H1 (cell line): ENCODE measurements at regions not wholly inside any gene's neighbourhood (a gene's known extent, or its start where the extent isn't known, plus 50 kb on each side); places are given as distances from the start of the nearest gene placed in this dataset.

Experiments
- CTCF ChIA-PET: fragments of 300-600 bp; sonication (Branson Sonifier 250); formaldehyde crosslinking; loops from one replicate; lab custom pipeline; 2021; ENCODE audit not compliant: partially characterized antibody; lab: Charles Lee
- POLR2A ChIA-PET: fragments of 300-600 bp; sonication (Branson Sonifier 250); formaldehyde crosslinking; loops from one replicate; lab custom pipeline; 2021; ENCODE audit warnings: inconsistent platforms; ENCODE audit not compliant: partially characterized antibody; lab: Charles Lee
- DNase-seq, 2 experiments: peaks; one replicate each; pipeline versions ENCODE4 v3.0.0 to v3.0.0-alpha.2; 2010 to 2022; ENCODE audit warnings: low spot score in 2 of 2, low read depth in 1 of 2, mixed read lengths in 1 of 2
- FAIRE-seq: peaks from 2 replicates; lab custom pipeline; 2011; peaks lifted over from hg19 to GRCh38; lab: Jason Lieb, UNC
- H2AFZ ChIP-seq: 2 replicates; pipeline ENCODE4 v1.8.1; 2012; ENCODE audit warnings: low read length, inconsistent platforms
- H2AK5ac ChIP-seq: 2 replicates; pipeline ENCODE4 v1.6.1; 2013; ENCODE audit warnings: low read depth, low read length
- H2BK120ac ChIP-seq: replicated peaks from 2 replicates; pipeline ENCODE3; 2013; ENCODE audit warnings: low read depth, low read length, inconsistent platforms
- H2BK12ac ChIP-seq: 2 replicates; pipeline ENCODE4 v1.6.1; 2013; ENCODE audit warnings: low read depth, low read length
- H2BK15ac ChIP-seq: 2 replicates; pipeline ENCODE4 v1.6.1; 2013; ENCODE audit warnings: low read length
- H2BK20ac ChIP-seq: 2 replicates; pipeline ENCODE4 v1.6.1; 2013; ENCODE audit warnings: low read length
- H2BK5ac ChIP-seq: 2 replicates; pipeline ENCODE4 v1.6.1; 2013; ENCODE audit warnings: low read depth, low read length
- H3K14ac ChIP-seq: 2 replicates; pipeline ENCODE4 v1.6.1; 2013; ENCODE audit warnings: inconsistent platforms; ENCODE audit not compliant: insufficient read length
- H3K18ac ChIP-seq: 2 replicates; pipeline ENCODE4 v1.6.1; 2013; ENCODE audit warnings: low read length; ENCODE audit errors: extremely low read depth
- H3K23ac ChIP-seq: 2 replicates; pipeline ENCODE4 v1.6.1; 2013; ENCODE audit warnings: inconsistent platforms; ENCODE audit not compliant: insufficient read length
- H3K23me2 ChIP-seq: 2 replicates; pipeline ENCODE4 v1.6.1; 2013; ENCODE audit warnings: low read depth, low read length
- H3K27ac ChIP-seq: 2 replicates; pipeline ENCODE4 v1.6.1; 2011; ENCODE audit warnings: low read depth, low read length, inconsistent platforms
- H3K27me3 ChIP-seq, 4 experiments: replicated peaks in 1 of 4; 1 replicate in 1 of 4; 2 replicates in 3 of 4; pipeline versions ENCODE4 v1.6.1 to v1.8.1; 2011 to 2013; ENCODE audit warnings: low read length in 3 of 4, mild to moderate bottlenecking in 3 of 4, inconsistent platforms in 2 of 4, mixed read lengths in 2 of 4, moderate library complexity in 1 of 4; ENCODE audit not compliant: control insufficient read depth in 3 of 4, insufficient read depth in 3 of 4; ENCODE audit errors: extremely low read depth in 1 of 4
- H3K36me3 ChIP-seq, 4 experiments: 2 replicates each; pipeline versions ENCODE4 v1.6.1 to v1.8.1; 2011 to 2013; ENCODE audit warnings: mild to moderate bottlenecking in 4 of 4, low read length in 3 of 4, moderate library complexity in 2 of 4, control low read depth in 1 of 4, inconsistent platforms in 1 of 4; ENCODE audit not compliant: insufficient read depth in 4 of 4, control insufficient read depth in 2 of 4
- H3K4ac ChIP-seq: replicated peaks from 2 replicates; pipeline ENCODE3; 2013; ENCODE audit warnings: low read length, low read depth, mixed read lengths, inconsistent platforms; ENCODE audit not compliant: insufficient read length
- H3K4me1 ChIP-seq, 4 experiments: replicated peaks in 1 of 4; 1 replicate in 1 of 4; 2 replicates in 3 of 4; pipeline versions ENCODE4 v1.6.1 to v1.8.1; 2011 to 2013; ENCODE audit warnings: low read length in 3 of 4, inconsistent platforms in 2 of 4, mixed read lengths in 1 of 4; ENCODE audit not compliant: insufficient read depth in 4 of 4, control insufficient read depth in 3 of 4
- H3K4me2 ChIP-seq, 2 experiments: 2 replicates each; pipeline versions ENCODE4 v1.6.1 to v1.8.1; 2011 to 2013; ENCODE audit warnings: low read depth in 2 of 2, low read length in 2 of 2, control low read depth in 1 of 2, inconsistent platforms in 1 of 2, mild to moderate bottlenecking in 1 of 2; ENCODE audit not compliant: insufficient read depth in 1 of 2
- H3K4me3 ChIP-seq, 4 experiments: fragments of 200-600, 300-600 bp in 1 of 4; sonication (generic), shearing (Covaris generic), sonication (Bioruptor Twin) in 1 of 4; 2 replicates each; pipeline versions ENCODE4 v1.5.1 to v1.8.1; 2011 to 2016; ENCODE audit warnings: low read length in 4 of 4, low read depth in 3 of 4, control low read depth in 2 of 4, inconsistent platforms in 2 of 4, mild to moderate bottlenecking in 2 of 4, mixed read lengths in 1 of 4, moderate library complexity in 1 of 4; ENCODE audit not compliant: insufficient read depth in 2 of 4; ENCODE audit errors: extremely low read depth in 1 of 4
- H3K56ac ChIP-seq: replicated peaks from 2 replicates; pipeline ENCODE3; 2013; ENCODE audit warnings: low read depth, mild to moderate bottlenecking, mixed read lengths, low read length, inconsistent platforms; ENCODE audit not compliant: insufficient read length
- H3K79me1 ChIP-seq: 2 replicates; pipeline ENCODE4 v1.6.1; 2013; ENCODE audit warnings: low read depth, low read length, control low read depth
- H3K79me2 ChIP-seq, 2 experiments: 2 replicates each; pipeline versions ENCODE4 v1.6.1 to v1.8.1; 2012 to 2013; ENCODE audit warnings: low read length in 2 of 2, mild to moderate bottlenecking in 2 of 2, inconsistent platforms in 1 of 2; ENCODE audit not compliant: insufficient read depth in 2 of 2, control insufficient read depth in 1 of 2
- H3K9ac ChIP-seq, 4 experiments: replicated peaks in 1 of 4; 1 replicate in 1 of 4; 2 replicates in 3 of 4; pipeline versions ENCODE4 v1.6.1 to v1.8.1; 2011 to 2013; ENCODE audit warnings: low read depth in 3 of 4, low read length in 3 of 4, control low read depth in 2 of 4, mild to moderate bottlenecking in 2 of 4, moderate library complexity in 2 of 4, inconsistent platforms in 1 of 4; ENCODE audit errors: extremely low read depth in 1 of 4
- H3K9me3 ChIP-seq, 2 experiments: 2 replicates each; pipeline versions ENCODE4 v1.6.1 to v1.8.1; 2012 to 2013; ENCODE audit warnings: mild to moderate bottlenecking in 2 of 2, moderate library complexity in 2 of 2, control low read depth in 1 of 2, inconsistent platforms in 1 of 2, low read depth in 1 of 2, low read length in 1 of 2, mixed read lengths in 1 of 2; ENCODE audit not compliant: insufficient read depth in 2 of 2
- H4K20me1 ChIP-seq, 2 experiments: replicated peaks in 1 of 2; 2 replicates each; pipeline versions ENCODE3 to v1.8.1; 2011 to 2013; ENCODE audit warnings: inconsistent platforms in 2 of 2, low read length in 2 of 2, mild to moderate bottlenecking in 1 of 2; ENCODE audit not compliant: insufficient read depth in 2 of 2, control insufficient read depth in 1 of 2
- H4K5ac ChIP-seq: 2 replicates; pipeline ENCODE4 v1.6.1; 2013; ENCODE audit warnings: low read length, low read depth, mixed read lengths, inconsistent platforms; ENCODE audit not compliant: insufficient read length
- H4K8ac ChIP-seq: 2 replicates; pipeline ENCODE4 v1.8.0; 2013; ENCODE audit warnings: mild to moderate bottlenecking, moderate library complexity, low read length, inconsistent platforms; ENCODE audit not compliant: insufficient read depth; ENCODE audit errors: extremely low read depth
- H4K91ac ChIP-seq: replicated peaks from 2 replicates; pipeline ENCODE3; 2013; ENCODE audit warnings: low read length, mixed read lengths, inconsistent platforms; ENCODE audit not compliant: insufficient read length
- ATF2 ChIP-seq: IDR thresholded peaks from 2 replicates; pipeline ENCODE4 v1.6.1; 2012; ENCODE audit warnings: low read length, inconsistent platforms
- CHD1 ChIP-seq: IDR thresholded peaks from 2 replicates; pipeline ENCODE4 v1.6.1; 2012; ENCODE audit warnings: low read depth, low read length, improper control_type of control experiment
- EP300 ChIP-seq, 2 experiments: IDR thresholded peaks; 1 replicate in 1 of 2; 2 replicates in 1 of 2; pipeline ENCODE4 v1.6.1; 2011 to 2012; ENCODE audit warnings: low read depth in 2 of 2, low read length in 2 of 2, mild to moderate bottlenecking in 2 of 2, borderline replicate concordance in 1 of 2, inconsistent platforms in 1 of 2, moderate library complexity in 1 of 2
- GTF2F1 ChIP-seq: IDR thresholded peaks from 2 replicates; pipeline ENCODE4 v1.6.1; 2012; ENCODE audit warnings: low read depth, low read length, improper control_type of control experiment, borderline replicate concordance
- HDAC6 ChIP-seq: IDR thresholded peaks from one replicate; pipeline ENCODE4 v1.7.1; 2012; ENCODE audit warnings: low read depth, mild to moderate bottlenecking, inconsistent platforms, low read length, moderate library complexity
- KDM4A ChIP-seq: IDR thresholded peaks from one replicate; pipeline ENCODE4 v1.7.1; 2012; ENCODE audit warnings: low read depth, mild to moderate bottlenecking, moderate library complexity, low read length, inconsistent platforms; ENCODE audit not compliant: severe bottlenecking
- KDM5A ChIP-seq: fragments of 200-600 bp; IDR thresholded peaks from 2 replicates; pipeline ENCODE4 v1.7.1; 2012; ENCODE audit warnings: mild to moderate bottlenecking, low read length, inconsistent platforms, mixed read lengths
- RBBP5 ChIP-seq: IDR thresholded peaks from 2 replicates; pipeline ENCODE4 v1.7.1; 2012; ENCODE audit warnings: low read depth, mild to moderate bottlenecking, inconsistent platforms, low read length, moderate library complexity, borderline replicate concordance
- SIN3A ChIP-seq, 2 experiments: IDR thresholded peaks in 1 of 2; conservative IDR thresholded peaks in 1 of 2; 2 replicates each; pipeline ENCODE4 v1.6.1; 2011 to 2012; ENCODE audit warnings: low read length in 2 of 2, improper control_type of control experiment in 1 of 2, low read depth in 1 of 2, mild to moderate bottlenecking in 1 of 2
- TCF12 ChIP-seq: IDR thresholded peaks from 2 replicates; pipeline ENCODE4 v1.6.1; 2011; ENCODE audit warnings: low read depth, mild to moderate bottlenecking, low read length
- TEAD4 ChIP-seq: IDR thresholded peaks from 2 replicates; pipeline ENCODE4 v1.6.1; 2012; ENCODE audit warnings: low read depth, low read length, inconsistent platforms, mixed read lengths
- WGBS, 2 experiments: shearing (Covaris generic) in 1 of 2; methylation state at CpG; one replicate each; pipeline versions ENCODE4 v1.1.6 to v1.1.7; 2013 to 2015; ENCODE audit warnings: low lambda C conversion rate in 2 of 2, mixed read lengths in 2 of 2, inconsistent platforms in 1 of 2, low coverage in 1 of 2, missing lambda C conversion rate in 1 of 2; ENCODE audit not compliant: insufficient replicate concordance in 2 of 2, insufficient coverage in 1 of 2, insufficient read length in 1 of 2; ENCODE audit errors: extremely low coverage in 1 of 2, missing lambda C conversion rate in 1 of 2; 5-methylcytosine and 5-hydroxymethylcytosine counted together

DNA sequence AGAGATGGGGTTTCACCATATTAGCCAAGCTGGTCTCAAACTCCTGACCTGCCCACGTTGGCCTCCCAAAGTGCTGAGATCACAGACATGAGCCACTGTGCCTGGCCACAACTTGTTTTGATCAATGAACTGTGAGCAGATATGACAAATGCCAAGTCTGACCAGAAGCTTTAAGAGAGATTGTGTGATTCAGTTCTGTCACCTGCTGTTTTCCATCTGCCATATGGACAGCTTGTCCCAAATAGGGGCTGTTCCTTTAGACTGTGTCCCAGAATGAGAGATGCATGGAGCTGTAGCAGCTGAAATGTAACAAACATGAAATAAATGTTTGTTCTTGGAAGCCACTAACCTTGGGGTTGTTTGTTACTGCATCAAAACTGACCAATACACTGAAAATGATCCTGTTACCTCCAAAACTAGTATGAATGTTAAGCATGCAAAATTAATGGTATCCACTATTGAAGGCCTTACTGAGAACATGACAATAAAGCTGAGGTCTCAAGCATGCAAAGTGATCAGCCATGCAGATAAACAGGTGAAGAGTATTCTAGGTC is 65.9 kb upstream of the MED13L start:
- Histone ChIP-seq H4K91ac (no peak overlapping the region), H3K18ac (no peak overlapping the region), H2BK20ac (no peak overlapping the region), H3K79me2 (no peaks in the 10 kb centered on the region), H3K4me2 (no peak overlapping the region), H3K23ac (no peak overlapping the region), H3K4me3 (no peak overlapping the region), H3K56ac (no peak overlapping the region), H2AFZ (no peak overlapping the region), H3K4me1 (peaks cover 0 to 3% (median 2%) of the 10 kb centered on the region in 4 experiments; a peak in 3 of 7 replicates), H2BK120ac (no peak overlapping the region), H3K9me3 (peaks cover 0 to 6% of the 10 kb centered on the region in 2 experiments; a peak in 2 of 4 replicates), H3K23me2 (no peaks in the 10 kb centered on the region), H2BK12ac (no peak overlapping the region), H3K4ac (no peak overlapping the region), H2AK5ac (no peak overlapping the region), H3K79me1 (no peaks in the 10 kb centered on the region), H3K36me3 (no peaks in the 10 kb centered on the region), H3K9ac (no peak overlapping the region), H4K5ac (no peak overlapping the region), H2BK5ac (no peak overlapping the region), H4K20me1 (no peaks in the 10 kb centered on the region), H3K27ac (no peak overlapping the region), H4K8ac (no peak overlapping the region), H3K27me3 (no peaks in the 10 kb centered on the region), H3K14ac (no peak overlapping the region), H2BK15ac (no peak overlapping the region)
- 100% methylated on average over 1 of the region's 1 CpG; no CpG with 5 or more reads in 1 of the 2 experiments for WGBS, 2 experiments
- no peak for DNase-seq
- FAIRE-seq: no peak
- ChIA-PET POLR2A (interaction anchor here (1.1 kb wide), 1 partner anchor 84 kb away, joined by 3 read pairs; no protein-coding TSS in a partner anchor), CTCF (interaction anchor here (0.5 to 0.9 kb wide), 3 partner anchors 41 to 331 kb away, joined by 3 read pairs; no protein-coding TSS in a partner anchor)
- TF ChIP-seq EP300 (IDR thresholded peaks at IDR 0.05; ENCODE audit: borderline replicate concordance in 1 of 2, low read depth in 2 of 2, low read length in 2 of 2): no peak
- no peak for TF ChIP-seq CHD1
- no peak for TF ChIP-seq ATF2
- no peak for TF ChIP-seq KDM4A
- no peak for TF ChIP-seq TEAD4
- TF ChIP-seq SIN3A (conservative IDR thresholded peaks at IDR 0.05 in 1 of 2, IDR thresholded peaks at IDR 0.05 in 1 of 2; ENCODE audit: low read depth in 1 of 2, low read length in 2 of 2): no peak
- no peak for TF ChIP-seq HDAC6
- TF ChIP-seq KDM5A: no peak
- TF ChIP-seq RBBP5: no peak
- TF ChIP-seq TCF12: no peak
- TF ChIP-seq GTF2F1: no peak
